ENCODE measurements at regions not wholly inside any gene's neighbourhood (a gene's known extent, or its start where the extent isn't known, plus 50 kb on each side); places are given as distances from the start of the nearest gene placed in this dataset.

DNA sequence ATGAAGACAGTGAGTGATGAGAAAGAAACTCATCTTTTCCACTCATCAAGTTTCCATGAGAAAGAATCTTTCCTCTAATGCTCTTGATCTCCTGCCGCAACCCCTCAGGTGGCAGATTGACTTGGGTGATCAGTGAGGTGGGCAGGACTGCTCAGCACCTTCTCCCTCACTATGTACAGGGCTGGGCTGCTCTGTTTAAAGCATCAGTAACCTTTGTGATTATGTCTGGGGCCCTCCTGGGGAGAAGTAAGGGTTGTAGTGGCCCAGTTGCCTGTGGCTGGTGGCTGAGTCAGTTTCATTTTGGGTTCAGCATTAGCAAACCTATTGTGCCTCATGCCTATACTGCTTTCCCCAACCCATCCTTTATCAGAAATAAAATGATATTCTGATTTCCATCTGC is 366.0 kb downstream of the TTLL7 start:
- H4K20me1 ChIP-seq (ENCODE audit: insufficient read depth, low read length) = no peaks in the 10 kb centered on the region
- ChIA-PET CTCF (no interaction called here), POLR2A (ENCODE audit: unreplicated experiment) (no interaction called here)
- H3K4me1 ChIP-seq (ENCODE audit: control insufficient read depth, insufficient read depth, low read length) = no peaks in the 10 kb centered on the region
- H4K8ac ChIP-seq (ENCODE audit: low read depth in 2 of 2, low read length in 2 of 2) = no peak overlapping the region
- H2BK20ac ChIP-seq (ENCODE audit: low read depth, low read length) = no peak overlapping the region
- DNase-seq = no peak
- no peak for TF ChIP-seq MXI1 (IDR thresholded peaks at IDR 0.05; ENCODE audit: borderline replicate concordance, low read depth, low read length)
- TF ChIP-seq POLR2A (IDR thresholded peaks at IDR 0.05; ENCODE audit: low read depth, low read length) = no peak
- TF ChIP-seq CEBPB (IDR thresholded peaks at IDR 0.05; ENCODE audit: low read depth, low read length) = no peak
- no peak for TF ChIP-seq RAD21 (IDR thresholded peaks at IDR 0.05; ENCODE audit: low read length)
- no peak for TF ChIP-seq FOS (IDR thresholded peaks at IDR 0.05; ENCODE audit: low read depth, low read length)
- TF ChIP-seq, protein P1, sequence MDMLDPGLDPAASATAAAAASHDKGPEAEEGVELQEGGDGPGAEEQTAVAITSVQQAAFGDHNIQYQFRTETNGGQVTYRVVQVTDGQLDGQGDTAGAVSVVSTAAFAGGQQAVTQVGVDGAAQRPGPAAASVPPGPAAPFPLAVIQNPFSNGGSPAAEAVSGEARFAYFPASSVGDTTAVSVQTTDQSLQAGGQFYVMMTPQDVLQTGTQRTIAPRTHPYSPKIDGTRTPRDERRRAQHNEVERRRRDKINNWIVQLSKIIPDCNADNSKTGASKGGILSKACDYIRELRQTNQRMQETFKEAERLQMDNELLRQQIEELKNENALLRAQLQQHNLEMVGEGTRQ (IDR thresholded peaks at IDR 0.05; ENCODE audit: low read depth, low read length) = no peak
- TF ChIP-seq NFE2L2 (IDR thresholded peaks at IDR 0.05; ENCODE audit: low read depth, low read length) = no peak
- TF ChIP-seq RFX5 (IDR thresholded peaks at IDR 0.05; ENCODE audit: low read depth, low read length) = no peak
- no peak for TF ChIP-seq RCOR1 (IDR thresholded peaks at IDR 0.05; ENCODE audit: insufficient replicate concordance, low read length)
- TF ChIP-seq CHD1 (IDR thresholded peaks at IDR 0.05; ENCODE audit: low read depth, low read length) = no peak
- no peak for TF ChIP-seq SMC3 (IDR thresholded peaks at IDR 0.05; ENCODE audit: low read depth, low read length)
- TF ChIP-seq, protein P2, sequence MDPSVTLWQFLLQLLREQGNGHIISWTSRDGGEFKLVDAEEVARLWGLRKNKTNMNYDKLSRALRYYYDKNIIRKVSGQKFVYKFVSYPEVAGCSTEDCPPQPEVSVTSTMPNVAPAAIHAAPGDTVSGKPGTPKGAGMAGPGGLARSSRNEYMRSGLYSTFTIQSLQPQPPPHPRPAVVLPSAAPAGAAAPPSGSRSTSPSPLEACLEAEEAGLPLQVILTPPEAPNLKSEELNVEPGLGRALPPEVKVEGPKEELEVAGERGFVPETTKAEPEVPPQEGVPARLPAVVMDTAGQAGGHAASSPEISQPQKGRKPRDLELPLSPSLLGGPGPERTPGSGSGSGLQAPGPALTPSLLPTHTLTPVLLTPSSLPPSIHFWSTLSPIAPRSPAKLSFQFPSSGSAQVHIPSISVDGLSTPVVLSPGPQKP (IDR thresholded peaks at IDR 0.05; ENCODE audit: borderline replicate concordance, low read depth, low read length) = no peak
- TF ChIP-seq MAFK (IDR thresholded peaks at IDR 0.05; ENCODE audit: low read depth, low read length) = no peak
- TF ChIP-seq BHLHE40 (IDR thresholded peaks at IDR 0.05; ENCODE audit: low read depth, low read length) = no peak
- TF ChIP-seq MAZ (IDR thresholded peaks at IDR 0.05; ENCODE audit: borderline replicate concordance, low read depth, low read length) = no peak
- no peak for ATAC-seq (ENCODE audit: low read depth)
- no peak overlapping the region for H3K4me3 ChIP-seq (ENCODE audit: insufficient read depth, low read depth, low read length)
- BruUV-seq (replicated peaks) = no TSS peak
- in situ Hi-C loops (cut with MboI; ENCODE audit: low sequenced_read_pairs) (no loop called here), dilution Hi-C loops (cut with HindIII; ENCODE audit: low sequenced_read_pairs, unreplicated experiment) (no loop called here), intact Hi-C loops (cut with micrococcal nuclease) (no loop called here)
- no peak overlapping the region for H2BK5ac ChIP-seq (ENCODE audit: low read depth, low read length, poor library complexity, severe bottlenecking)
- no peak overlapping the region for H3K56ac ChIP-seq (ENCODE audit: extremely low read depth, insufficient read depth, low read length)
- H2AK5ac ChIP-seq (ENCODE audit: low read depth, low read length) = no peak overlapping the region
- no peak overlapping the region for H3K14ac ChIP-seq (replicated peaks; ENCODE audit: low read depth, low read length)
- no peaks in the 10 kb centered on the region for H3K9me1 ChIP-seq (ENCODE audit: insufficient read depth, low read length)
- no peak overlapping the region for H2BK120ac ChIP-seq (ENCODE audit: low read depth, low read length)
- H3K9me3 ChIP-seq (ENCODE audit: control insufficient read depth, insufficient read depth, low read length) = no peaks in the 10 kb centered on the region
- H3K79me1 ChIP-seq (ENCODE audit: low read depth in 1 of 2, low read length in 2 of 2) = no peaks in the 10 kb centered on the region
- H3K36me3 ChIP-seq (ENCODE audit: control insufficient read depth, insufficient read depth, low read length) = no peaks in the 10 kb centered on the region
- no peak overlapping the region for H4K5ac ChIP-seq (ENCODE audit: low read depth, low read length)
- no peak overlapping the region for H3K4me2 ChIP-seq (ENCODE audit: low read depth, low read length)
- H3K9ac ChIP-seq (ENCODE audit: low read depth, low read length) = no peak overlapping the region
- no peak overlapping the region for H3K23ac ChIP-seq (ENCODE audit: low read depth, low read length)
- no CpG with 5 or more reads among the region's 1 CpG for WGBS, 2 experiments (ENCODE audit: extremely low coverage in 2 of 2, insufficient read length in 1 of 2)
- no peak overlapping the region for H2BK15ac ChIP-seq (ENCODE audit: low read depth, low read length)
- H3K27me3 ChIP-seq (ENCODE audit: control insufficient read depth, insufficient read depth, low read length) = no peaks in the 10 kb centered on the region
- no peak overlapping the region for H3K18ac ChIP-seq (ENCODE audit: low read depth, low read length)
- no peak overlapping the region for H3K4ac ChIP-seq (ENCODE audit: low read depth, low read length)
- H2AFZ ChIP-seq (replicated peaks; ENCODE audit: low read length, poor library complexity) = no peak overlapping the region
- no peak overlapping the region for H2AK9ac ChIP-seq (replicated peaks; ENCODE audit: low read depth, low read length, poor library complexity)
- no peak overlapping the region for H3K27ac ChIP-seq (ENCODE audit: insufficient read depth, low read length)
- no peak overlapping the region for H4K91ac ChIP-seq (ENCODE audit: insufficient read depth, low read depth, low read length)
